Stimulated activated CD8-positive, alpha-beta memory T cell treated with anti-CD3 and anti-CD28 coated beads, Interleukin-7, amount 100 ng/mL, for 1 hour (primary cell): ENCODE measurements at regions not wholly inside any gene's neighbourhood (a gene's known extent, or its start where the extent isn't known, plus 50 kb on each side); places are given as distances from the start of the nearest gene placed in this dataset.
"Not testable (repeated sequence)": the region's sequence is repeated elsewhere in the genome, so short reads cannot be mapped to it uniquely, and the experiment has no call there.

Experiments
- DNase-seq, 2 donors: peaks; one replicate each; pipeline ENCODE4 v3.0.0-alpha.2; 2020; ENCODE audit warnings: low read depth in 2 of 2

GRCh38 chr16:88332921-88333825 is 49.6 kb upstream of the ZNF469 start:
- DNase-seq: not testable (repeated sequence)
